H1 (cell line): ENCODE measurements at regions not wholly inside any gene's neighbourhood (a gene's known extent, or its start where the extent isn't known, plus 50 kb on each side); places are given as distances from the start of the nearest gene placed in this dataset.

Experiments used
- CTCF ChIA-PET: fragments of 300-600 bp; sonication (Branson Sonifier 250); formaldehyde crosslinking; loops from one replicate; lab custom pipeline; 2021; ENCODE audit not compliant: partially characterized antibody; lab: Charles Lee
- POLR2A ChIA-PET: fragments of 300-600 bp; sonication (Branson Sonifier 250); formaldehyde crosslinking; loops from one replicate; lab custom pipeline; 2021; ENCODE audit warnings: inconsistent platforms; ENCODE audit not compliant: partially characterized antibody; lab: Charles Lee
- DNase-seq, 2 experiments: peaks; one replicate each; pipeline versions ENCODE4 v3.0.0 to v3.0.0-alpha.2; 2010 to 2022; ENCODE audit warnings: low spot score in 2 of 2, low read depth in 1 of 2, mixed read lengths in 1 of 2
- FAIRE-seq: peaks from 2 replicates; lab custom pipeline; 2011; peaks lifted over from hg19 to GRCh38; lab: Jason Lieb, UNC
- H2AFZ ChIP-seq: 2 replicates; pipeline ENCODE4 v1.8.1; 2012; ENCODE audit warnings: low read length, inconsistent platforms
- H2AK5ac ChIP-seq: 2 replicates; pipeline ENCODE4 v1.6.1; 2013; ENCODE audit warnings: low read depth, low read length
- H2BK120ac ChIP-seq: replicated peaks from 2 replicates; pipeline ENCODE3; 2013; ENCODE audit warnings: low read depth, low read length, inconsistent platforms
- H2BK12ac ChIP-seq: 2 replicates; pipeline ENCODE4 v1.6.1; 2013; ENCODE audit warnings: low read depth, low read length
- H2BK15ac ChIP-seq: 2 replicates; pipeline ENCODE4 v1.6.1; 2013; ENCODE audit warnings: low read length
- H2BK20ac ChIP-seq: 2 replicates; pipeline ENCODE4 v1.6.1; 2013; ENCODE audit warnings: low read length
- H2BK5ac ChIP-seq: 2 replicates; pipeline ENCODE4 v1.6.1; 2013; ENCODE audit warnings: low read depth, low read length
- H3K14ac ChIP-seq: 2 replicates; pipeline ENCODE4 v1.6.1; 2013; ENCODE audit warnings: inconsistent platforms; ENCODE audit not compliant: insufficient read length
- H3K18ac ChIP-seq: 2 replicates; pipeline ENCODE4 v1.6.1; 2013; ENCODE audit warnings: low read length; ENCODE audit errors: extremely low read depth
- H3K23ac ChIP-seq: 2 replicates; pipeline ENCODE4 v1.6.1; 2013; ENCODE audit warnings: inconsistent platforms; ENCODE audit not compliant: insufficient read length
- H3K23me2 ChIP-seq: 2 replicates; pipeline ENCODE4 v1.6.1; 2013; ENCODE audit warnings: low read depth, low read length
- H3K27ac ChIP-seq: 2 replicates; pipeline ENCODE4 v1.6.1; 2011; ENCODE audit warnings: low read depth, low read length, inconsistent platforms
- H3K27me3 ChIP-seq, 4 experiments: replicated peaks in 1 of 4; 1 replicate in 1 of 4; 2 replicates in 3 of 4; pipeline versions ENCODE4 v1.6.1 to v1.8.1; 2011 to 2013; ENCODE audit warnings: low read length in 3 of 4, mild to moderate bottlenecking in 3 of 4, inconsistent platforms in 2 of 4, mixed read lengths in 2 of 4, moderate library complexity in 1 of 4; ENCODE audit not compliant: control insufficient read depth in 3 of 4, insufficient read depth in 3 of 4; ENCODE audit errors: extremely low read depth in 1 of 4
- H3K36me3 ChIP-seq, 4 experiments: 2 replicates each; pipeline versions ENCODE4 v1.6.1 to v1.8.1; 2011 to 2013; ENCODE audit warnings: mild to moderate bottlenecking in 4 of 4, low read length in 3 of 4, moderate library complexity in 2 of 4, control low read depth in 1 of 4, inconsistent platforms in 1 of 4; ENCODE audit not compliant: insufficient read depth in 4 of 4, control insufficient read depth in 2 of 4
- H3K4ac ChIP-seq: replicated peaks from 2 replicates; pipeline ENCODE3; 2013; ENCODE audit warnings: low read length, low read depth, mixed read lengths, inconsistent platforms; ENCODE audit not compliant: insufficient read length
- H3K4me1 ChIP-seq, 4 experiments: replicated peaks in 1 of 4; 1 replicate in 1 of 4; 2 replicates in 3 of 4; pipeline versions ENCODE4 v1.6.1 to v1.8.1; 2011 to 2013; ENCODE audit warnings: low read length in 3 of 4, inconsistent platforms in 2 of 4, mixed read lengths in 1 of 4; ENCODE audit not compliant: insufficient read depth in 4 of 4, control insufficient read depth in 3 of 4
- H3K4me2 ChIP-seq, 2 experiments: 2 replicates each; pipeline versions ENCODE4 v1.6.1 to v1.8.1; 2011 to 2013; ENCODE audit warnings: low read depth in 2 of 2, low read length in 2 of 2, control low read depth in 1 of 2, inconsistent platforms in 1 of 2, mild to moderate bottlenecking in 1 of 2; ENCODE audit not compliant: insufficient read depth in 1 of 2
- H3K4me3 ChIP-seq, 4 experiments: fragments of 200-600, 300-600 bp in 1 of 4; sonication (generic), shearing (Covaris generic), sonication (Bioruptor Twin) in 1 of 4; 2 replicates each; pipeline versions ENCODE4 v1.5.1 to v1.8.1; 2011 to 2016; ENCODE audit warnings: low read length in 4 of 4, low read depth in 3 of 4, control low read depth in 2 of 4, inconsistent platforms in 2 of 4, mild to moderate bottlenecking in 2 of 4, mixed read lengths in 1 of 4, moderate library complexity in 1 of 4; ENCODE audit not compliant: insufficient read depth in 2 of 4; ENCODE audit errors: extremely low read depth in 1 of 4
- H3K56ac ChIP-seq: replicated peaks from 2 replicates; pipeline ENCODE3; 2013; ENCODE audit warnings: low read depth, mild to moderate bottlenecking, mixed read lengths, low read length, inconsistent platforms; ENCODE audit not compliant: insufficient read length
- H3K79me1 ChIP-seq: 2 replicates; pipeline ENCODE4 v1.6.1; 2013; ENCODE audit warnings: low read depth, low read length, control low read depth
- H3K79me2 ChIP-seq, 2 experiments: 2 replicates each; pipeline versions ENCODE4 v1.6.1 to v1.8.1; 2012 to 2013; ENCODE audit warnings: low read length in 2 of 2, mild to moderate bottlenecking in 2 of 2, inconsistent platforms in 1 of 2; ENCODE audit not compliant: insufficient read depth in 2 of 2, control insufficient read depth in 1 of 2
- H3K9ac ChIP-seq, 4 experiments: replicated peaks in 1 of 4; 1 replicate in 1 of 4; 2 replicates in 3 of 4; pipeline versions ENCODE4 v1.6.1 to v1.8.1; 2011 to 2013; ENCODE audit warnings: low read depth in 3 of 4, low read length in 3 of 4, control low read depth in 2 of 4, mild to moderate bottlenecking in 2 of 4, moderate library complexity in 2 of 4, inconsistent platforms in 1 of 4; ENCODE audit errors: extremely low read depth in 1 of 4
- H3K9me3 ChIP-seq, 2 experiments: 2 replicates each; pipeline versions ENCODE4 v1.6.1 to v1.8.1; 2012 to 2013; ENCODE audit warnings: mild to moderate bottlenecking in 2 of 2, moderate library complexity in 2 of 2, control low read depth in 1 of 2, inconsistent platforms in 1 of 2, low read depth in 1 of 2, low read length in 1 of 2, mixed read lengths in 1 of 2; ENCODE audit not compliant: insufficient read depth in 2 of 2
- H4K20me1 ChIP-seq, 2 experiments: replicated peaks in 1 of 2; 2 replicates each; pipeline versions ENCODE3 to v1.8.1; 2011 to 2013; ENCODE audit warnings: inconsistent platforms in 2 of 2, low read length in 2 of 2, mild to moderate bottlenecking in 1 of 2; ENCODE audit not compliant: insufficient read depth in 2 of 2, control insufficient read depth in 1 of 2
- H4K5ac ChIP-seq: 2 replicates; pipeline ENCODE4 v1.6.1; 2013; ENCODE audit warnings: low read length, low read depth, mixed read lengths, inconsistent platforms; ENCODE audit not compliant: insufficient read length
- H4K8ac ChIP-seq: 2 replicates; pipeline ENCODE4 v1.8.0; 2013; ENCODE audit warnings: mild to moderate bottlenecking, moderate library complexity, low read length, inconsistent platforms; ENCODE audit not compliant: insufficient read depth; ENCODE audit errors: extremely low read depth
- H4K91ac ChIP-seq: replicated peaks from 2 replicates; pipeline ENCODE3; 2013; ENCODE audit warnings: low read length, mixed read lengths, inconsistent platforms; ENCODE audit not compliant: insufficient read length
- ATF2 ChIP-seq: IDR thresholded peaks from 2 replicates; pipeline ENCODE4 v1.6.1; 2012; ENCODE audit warnings: low read length, inconsistent platforms
- CBX8 ChIP-seq: fragments of 300-800, 300-1000 bp; sonication (generic); IDR thresholded peaks from 2 replicates; pipeline ENCODE4 v1.7.1; 2016; ENCODE audit warnings: low read depth, low read length, borderline replicate concordance
- CHD2 ChIP-seq: IDR thresholded peaks from 2 replicates; pipeline ENCODE4 v1.6.1; 2012; ENCODE audit warnings: low read length, improper control_type of control experiment
- CTBP2 ChIP-seq: IDR thresholded peaks from 2 replicates; pipeline ENCODE4 v1.7.0; 2011; ENCODE audit warnings: borderline replicate concordance, mild to moderate bottlenecking, moderate library complexity, mixed read lengths, low read length; ENCODE audit not compliant: insufficient read depth, insufficient read length
- GTF2F1 ChIP-seq: IDR thresholded peaks from 2 replicates; pipeline ENCODE4 v1.6.1; 2012; ENCODE audit warnings: low read depth, low read length, improper control_type of control experiment, borderline replicate concordance
- SRF ChIP-seq: IDR thresholded peaks from 2 replicates; pipeline ENCODE4 v1.6.1; 2011; ENCODE audit warnings: mild to moderate bottlenecking, low read depth, low read length, moderate library complexity
- WGBS, 2 experiments: shearing (Covaris generic) in 1 of 2; methylation state at CpG; one replicate each; pipeline versions ENCODE4 v1.1.6 to v1.1.7; 2013 to 2015; ENCODE audit warnings: low lambda C conversion rate in 2 of 2, mixed read lengths in 2 of 2, inconsistent platforms in 1 of 2, low coverage in 1 of 2, missing lambda C conversion rate in 1 of 2; ENCODE audit not compliant: insufficient replicate concordance in 2 of 2, insufficient coverage in 1 of 2, insufficient read length in 1 of 2; ENCODE audit errors: extremely low coverage in 1 of 2, missing lambda C conversion rate in 1 of 2; 5-methylcytosine and 5-hydroxymethylcytosine counted together

GRCh38 chr11:121385688-121386087 lies 66.4 kb upstream of the SORL1 start:
- Histone ChIP-seq H3K56ac (no peak overlapping the region), H4K20me1 (no peaks in the 10 kb centered on the region), H3K14ac (no peak overlapping the region), H4K8ac (no peak overlapping the region), H2BK15ac (no peak overlapping the region), H3K4me3 (no peak overlapping the region), H3K18ac (no peak overlapping the region), H3K9ac (no peak overlapping the region), H2BK120ac (no peak overlapping the region), H3K23ac (no peak overlapping the region), H3K4ac (no peak overlapping the region), H2AFZ (no peak overlapping the region), H3K27me3 (no peaks in the 10 kb centered on the region), H4K91ac (no peak overlapping the region), H2AK5ac (no peak overlapping the region), H3K4me1 (peaks cover 5 to 11% (median 9%) of the 10 kb centered on the region in 4 experiments; a peak in 6 of 7 replicates), H3K9me3 (no peaks in the 10 kb centered on the region), H3K79me2 (no peaks in the 10 kb centered on the region), H3K4me2 (no peak overlapping the region), H3K36me3 (no peaks in the 10 kb centered on the region), H3K27ac (no peak overlapping the region), H4K5ac (no peak overlapping the region), H2BK12ac (no peak overlapping the region), H3K79me1 (no peaks in the 10 kb centered on the region), H3K23me2 (no peaks in the 10 kb centered on the region), H2BK5ac (no peak overlapping the region), H2BK20ac (no peak overlapping the region)
- FAIRE-seq (no peak), DNase-seq (no peak)
- POLR2A ChIA-PET: no interaction called here
- CTCF ChIA-PET: interaction anchor here (1.0 to 1.7 kb wide), 3 partner anchors 11 to 191 kb away, joined by 3 to 7 read pairs (median 4); no protein-coding TSS in a partner anchor
- WGBS, 2 experiments: 88% methylated on average over 1 of the region's 1 CpG; no CpG with 5 or more reads in 1 of the 2 experiments
- TF ChIP-seq SRF (no peak), CBX8 (no peak), ATF2 (no peak), CHD2 (no peak), CTBP2 (no peak), GTF2F1 (no peak)
